ENCODE measurements at regions not wholly inside any gene's neighbourhood (a gene's known extent, or its start where the extent isn't known, plus 50 kb on each side); places are given as distances from the start of the nearest gene placed in this dataset.
A peak's percentile ranks its signal among the peaks of the same experiment; 100 is the strongest.

- peak overlapping the region; percentile 60 for H3K27ac ChIP-seq (ENCODE audit: low read depth, low read length, poor library complexity, severe bottlenecking)
- peak overlapping the region; percentile 92; the same call in 1 of the 2 replicates for H2AFZ ChIP-seq (ENCODE audit: low read length)
These were observed 865.0 kb upstream of the ACO1 start for GRCh38 chr9:31519424-31519823.

GRCh38 chr9:31519826-31520225 is 864.6 kb upstream of the ACO1 start:
- peaks cover 26% of the 10 kb centered on the region for H3K4me1 ChIP-seq (ENCODE audit: insufficient read depth, low read length, severe bottlenecking)
- H3K9me3 ChIP-seq (ENCODE audit: low read length) = no peaks in the 10 kb centered on the region; the same call in 1 of the 2 replicates
- no peak overlapping the region for H3K4me2 ChIP-seq (ENCODE audit: low read length)
- no peak overlapping the region for H3K4me3 ChIP-seq (ENCODE audit: low read depth, low read length, poor library complexity, severe bottlenecking)
- peak overlapping the region; percentile 60 for H3K27ac ChIP-seq (ENCODE audit: low read depth, low read length, poor library complexity, severe bottlenecking)
- no peak overlapping the region for H3K9ac ChIP-seq (ENCODE audit: low read length)
- H3K9me2 ChIP-seq (ENCODE audit: low read depth, low read length) = no peaks in the 10 kb centered on the region
- no peaks in the 10 kb centered on the region for H3K79me2 ChIP-seq (ENCODE audit: insufficient read depth, low read length)
- TF ChIP-seq CTCF (IDR thresholded peaks at IDR 0.05; ENCODE audit: low read length) (no peak), EZH2 (IDR thresholded peaks at IDR 0.05; ENCODE audit: borderline replicate concordance, low read length) (no peak)
- no peaks in the 10 kb centered on the region for H4K20me1 ChIP-seq (ENCODE audit: insufficient read depth, low read length)
- H3K36me3 ChIP-seq (ENCODE audit: insufficient read depth, low read length) = no peaks in the 10 kb centered on the region
- peak overlapping the region; percentile 92; the same call in 1 of the 2 replicates for H2AFZ ChIP-seq (ENCODE audit: low read length)
- no peaks in the 10 kb centered on the region for H3K27me3 ChIP-seq (ENCODE audit: insufficient read depth, low read length)
- no peaks in the 10 kb centered on the region for H3F3A ChIP-seq (ENCODE audit: insufficient read depth, low read length)

More at GRCh38 chr9:31519424-31519823, 865.0 kb upstream of the ACO1 start:
- Histone ChIP-seq H3K27me3 (ENCODE audit: insufficient read depth, low read length) (no peaks in the 10 kb centered on the region), H3K79me2 (ENCODE audit: insufficient read depth, low read length) (no peaks in the 10 kb centered on the region), H3F3A (ENCODE audit: insufficient read depth, low read length) (no peaks in the 10 kb centered on the region), H4K20me1 (ENCODE audit: insufficient read depth, low read length) (no peaks in the 10 kb centered on the region), H3K4me1 (ENCODE audit: insufficient read depth, low read length, severe bottlenecking) (peaks cover 26% of the 10 kb centered on the region), H3K4me3 (ENCODE audit: low read depth, low read length, poor library complexity, severe bottlenecking) (peak overlapping the region; percentile 21), H3K9me2 (ENCODE audit: low read depth, low read length) (no peaks in the 10 kb centered on the region), H3K4me2 (ENCODE audit: low read length) (peak overlapping the region; percentile 25; the same call in 1 of the 2 replicates), H3K9ac (ENCODE audit: low read length) (no peak overlapping the region; the same call in 1 of the 2 replicates), H3K9me3 (ENCODE audit: low read length) (no peaks in the 10 kb centered on the region; the same call in 1 of the 2 replicates), H3K36me3 (ENCODE audit: insufficient read depth, low read length) (no peaks in the 10 kb centered on the region)
- no peak for TF ChIP-seq CTCF (IDR thresholded peaks at IDR 0.05; ENCODE audit: low read length)
- no peak for TF ChIP-seq EZH2 (IDR thresholded peaks at IDR 0.05; ENCODE audit: borderline replicate concordance, low read length)

GRCh38 chr9:31520301-31521085 is 864.0 kb upstream of the ACO1 start:
- no peak for TF ChIP-seq EZH2 (IDR thresholded peaks at IDR 0.05; ENCODE audit: borderline replicate concordance, low read length)
- Histone ChIP-seq H3K4me3 (ENCODE audit: low read depth, low read length, poor library complexity, severe bottlenecking) (no peak overlapping the region), H3K79me2 (ENCODE audit: insufficient read depth, low read length) (no peaks in the 10 kb centered on the region), H3K4me2 (ENCODE audit: low read length) (no peak overlapping the region), H3F3A (ENCODE audit: insufficient read depth, low read length) (no peaks in the 10 kb centered on the region), H3K27me3 (ENCODE audit: insufficient read depth, low read length) (no peaks in the 10 kb centered on the region), H3K9me2 (ENCODE audit: low read depth, low read length) (no peaks in the 10 kb centered on the region), H4K20me1 (ENCODE audit: insufficient read depth, low read length) (no peaks in the 10 kb centered on the region), H3K9ac (ENCODE audit: low read length) (no peak overlapping the region), H3K36me3 (ENCODE audit: insufficient read depth, low read length) (no peaks in the 10 kb centered on the region), H3K27ac (ENCODE audit: low read depth, low read length, poor library complexity, severe bottlenecking) (peak overlapping the region; percentile 60), H3K9me3 (ENCODE audit: low read length) (peaks cover 2% of the 10 kb centered on the region; the same call in 1 of the 2 replicates), H2AFZ (ENCODE audit: low read length) (peak overlapping the region; percentile 92; the same call in 1 of the 2 replicates), H3K4me1 (ENCODE audit: insufficient read depth, low read length, severe bottlenecking) (peaks cover 26% of the 10 kb centered on the region)
